ENCODE measurements at regions not wholly inside any gene's neighbourhood (a gene's known extent, or its start where the extent isn't known, plus 50 kb on each side); places are given as distances from the start of the nearest gene placed in this dataset.

DNA sequence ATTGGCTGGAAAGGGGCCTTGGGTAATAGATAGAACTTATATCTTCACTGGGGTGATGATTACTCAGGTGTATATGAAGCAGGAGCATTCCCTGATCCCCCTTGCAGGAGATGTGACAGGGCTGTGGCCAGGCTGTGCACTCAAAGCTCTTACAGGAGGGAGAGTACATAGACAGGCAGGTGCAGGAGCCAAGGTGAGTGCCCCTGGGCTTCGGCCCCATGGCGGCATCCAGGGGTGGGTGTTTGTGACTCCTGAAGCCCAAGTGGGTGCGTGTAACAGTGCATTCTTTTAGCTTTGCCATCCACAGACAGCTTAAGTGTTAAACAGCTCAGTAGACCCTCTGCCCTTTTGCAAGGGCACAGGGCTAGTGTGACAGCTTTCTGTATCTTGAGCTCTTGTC, 236.6 kb upstream of the GPR149 start:
- TF ChIP-seq, protein P1, sequence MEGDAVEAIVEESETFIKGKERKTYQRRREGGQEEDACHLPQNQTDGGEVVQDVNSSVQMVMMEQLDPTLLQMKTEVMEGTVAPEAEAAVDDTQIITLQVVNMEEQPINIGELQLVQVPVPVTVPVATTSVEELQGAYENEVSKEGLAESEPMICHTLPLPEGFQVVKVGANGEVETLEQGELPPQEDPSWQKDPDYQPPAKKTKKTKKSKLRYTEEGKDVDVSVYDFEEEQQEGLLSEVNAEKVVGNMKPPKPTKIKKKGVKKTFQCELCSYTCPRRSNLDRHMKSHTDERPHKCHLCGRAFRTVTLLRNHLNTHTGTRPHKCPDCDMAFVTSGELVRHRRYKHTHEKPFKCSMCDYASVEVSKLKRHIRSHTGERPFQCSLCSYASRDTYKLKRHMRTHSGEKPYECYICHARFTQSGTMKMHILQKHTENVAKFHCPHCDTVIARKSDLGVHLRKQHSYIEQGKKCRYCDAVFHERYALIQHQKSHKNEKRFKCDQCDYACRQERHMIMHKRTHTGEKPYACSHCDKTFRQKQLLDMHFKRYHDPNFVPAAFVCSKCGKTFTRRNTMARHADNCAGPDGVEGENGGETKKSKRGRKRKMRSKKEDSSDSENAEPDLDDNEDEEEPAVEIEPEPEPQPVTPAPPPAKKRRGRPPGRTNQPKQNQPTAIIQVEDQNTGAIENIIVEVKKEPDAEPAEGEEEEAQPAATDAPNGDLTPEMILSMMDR (IDR thresholded peaks at IDR 0.05 in 8 of 11, conservative IDR thresholded peaks at IDR 0.05 in 3 of 11) = no peak
- no peak for TF ChIP-seq POLR2AphosphoS5 (IDR thresholded peaks at IDR 0.05)

Measured in spleen (tissue), 7 donors.